GM18520 (cell line): ENCODE measurements at regions not wholly inside any gene's neighbourhood (a gene's known extent, or its start where the extent isn't known, plus 50 kb on each side); places are given as distances from the start of the nearest gene placed in this dataset.
"Not testable (repeated sequence)": the region's sequence is repeated elsewhere in the genome, so short reads cannot be mapped to it uniquely, and the experiment has no call there.

Source experiments
- ATAC-seq: cut with Tn5 transposase; IDR thresholded peaks from one replicate; pipeline ENCODE4 v1.9.1; 2021; ENCODE audit not compliant: unreplicated experiment

- no peak for ATAC-seq
These were observed 517.8 kb upstream of the SLITRK5 start for GRCh38 chr13:87153371-87153770.

GRCh38 chr13:87166348-87166747, 504.8 kb upstream of the SLITRK5 start:
- no peak for ATAC-seq

- ATAC-seq: no peak
These were observed 502.8 kb upstream of the SLITRK5 start for GRCh38 chr13:87168390-87168789.

- no peak for ATAC-seq
These were observed 501.8 kb upstream of the SLITRK5 start for GRCh38 chr13:87169337-87169736.

GRCh38 chr13:87172166-87172835, 498.9 kb upstream of the SLITRK5 start:
- no peak for ATAC-seq

- ATAC-seq: not testable (repeated sequence)
These were observed 486.0 kb upstream of the SLITRK5 start for GRCh38 chr13:87185138-87185537.

GRCh38 chr13:87186647-87187046, 484.5 kb upstream of the SLITRK5 start:
- ATAC-seq: not testable (repeated sequence)

GRCh38 chr13:87191485-87191884, 479.7 kb upstream of the SLITRK5 start:
- not testable (repeated sequence) for ATAC-seq

GRCh38 chr13:87198371-87198770, 472.8 kb upstream of the SLITRK5 start:
- ATAC-seq: no peak

- ATAC-seq: no peak
These were observed 464.5 kb upstream of the SLITRK5 start for GRCh38 chr13:87206708-87207107.

GRCh38 chr13:87207280-87208003, 463.7 kb upstream of the SLITRK5 start:
- no peak for ATAC-seq

- ATAC-seq: no peak
These were observed 462.5 kb upstream of the SLITRK5 start for GRCh38 chr13:87208636-87209035.

- ATAC-seq: no peak
These were observed 436.2 kb upstream of the SLITRK5 start for GRCh38 chr13:87234981-87235380.

GRCh38 chr13:87235621-87236020, 435.6 kb upstream of the SLITRK5 start:
- ATAC-seq: no peak

- ATAC-seq: no peak
These were observed 426.8 kb upstream of the SLITRK5 start for GRCh38 chr13:87244256-87244890.

GRCh38 chr13:87249847-87250246, 421.3 kb upstream of the SLITRK5 start:
- ATAC-seq: not testable (repeated sequence)

- ATAC-seq: no peak
These were observed 415.8 kb upstream of the SLITRK5 start for GRCh38 chr13:87255394-87255793.

- ATAC-seq: no peak
These were observed 411.6 kb upstream of the SLITRK5 start for GRCh38 chr13:87259479-87260083.

- no peak for ATAC-seq
These were observed 396.9 kb upstream of the SLITRK5 start for GRCh38 chr13:87274209-87274819.

GRCh38 chr13:87280139-87280538, 391.0 kb upstream of the SLITRK5 start:
- no peak for ATAC-seq

- no peak for ATAC-seq
These were observed 383.4 kb upstream of the SLITRK5 start for GRCh38 chr13:87287721-87288120.
